Activated CD4-positive, alpha-beta T cell treated with anti-CD3 and anti-CD28 coated beads, Interleukin-2, Interleukin-4, amounts not matched to agents 100 ng/mL and 50 ng/mL, durations not matched to agents 16 hours and 8 hours (primary cell): ENCODE measurements at regions not wholly inside any gene's neighbourhood (a gene's known extent, or its start where the extent isn't known, plus 50 kb on each side); places are given as distances from the start of the nearest gene placed in this dataset.
"Not testable (repeated sequence)": the region's sequence is repeated elsewhere in the genome, so short reads cannot be mapped to it uniquely, and the experiment has no call there.

Experiments
- DNase-seq: peaks from one replicate; pipeline ENCODE4 v3.0.0-alpha.2; 2020; ENCODE audit warnings: low spot score

GRCh38 chr12:124674937-124675336, 107.5 kb upstream of the NCOR2 start:
- DNase-seq: no peak

- DNase-seq: no peak
Measured at GRCh38 chr12:124673801-124674617, 106.6 kb upstream of the NCOR2 start.

GRCh38 chr12:124669271-124669721, 101.9 kb upstream of the NCOR2 start:
- DNase-seq: not testable (repeated sequence)

- no peak for DNase-seq
Measured at GRCh38 chr12:124668602-124669001, 101.2 kb upstream of the NCOR2 start.

DNA sequence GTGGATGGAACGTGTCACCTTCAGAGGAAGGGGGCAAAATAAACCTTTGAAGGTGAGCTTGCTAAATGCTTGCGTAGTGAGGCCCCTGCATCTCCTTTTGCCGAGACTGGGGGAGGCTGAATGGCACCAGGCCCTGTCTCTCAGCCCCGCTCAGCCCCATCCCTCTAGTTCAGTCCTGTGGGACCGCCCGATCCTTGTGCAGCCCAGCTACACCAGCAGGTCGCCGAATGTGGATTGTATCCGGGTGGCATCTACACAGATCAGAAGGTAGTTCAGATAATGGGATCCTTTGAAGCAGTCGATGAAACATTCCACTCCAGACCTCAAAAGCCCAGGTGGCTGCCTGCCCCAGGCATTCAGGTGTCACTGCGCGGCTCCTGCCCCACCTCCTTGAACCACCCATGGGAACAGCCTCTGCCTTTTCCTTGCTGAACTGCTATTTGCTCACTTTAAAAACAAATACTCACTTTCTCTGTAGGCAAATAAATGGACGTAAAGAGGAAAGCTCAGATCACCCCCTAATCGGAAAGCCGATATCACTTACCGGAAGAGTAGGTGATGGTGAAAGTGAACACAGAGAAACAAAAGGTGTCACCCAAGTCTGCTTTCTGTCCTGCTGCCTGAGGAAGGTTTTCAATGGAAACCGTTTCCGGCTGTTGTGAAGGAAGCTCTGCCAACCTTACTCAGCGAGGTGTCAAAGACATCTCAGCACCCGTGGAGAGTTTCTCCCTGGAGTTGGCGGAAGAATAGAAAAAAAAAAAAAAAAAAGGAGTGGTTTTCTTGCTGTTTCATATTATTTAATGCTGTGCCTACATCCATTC, 100.3 kb upstream of the NCOR2 start:
- no peak for DNase-seq

- no peak for DNase-seq
Measured at GRCh38 chr12:124666722-124667259, 99.4 kb upstream of the NCOR2 start.

DNA sequence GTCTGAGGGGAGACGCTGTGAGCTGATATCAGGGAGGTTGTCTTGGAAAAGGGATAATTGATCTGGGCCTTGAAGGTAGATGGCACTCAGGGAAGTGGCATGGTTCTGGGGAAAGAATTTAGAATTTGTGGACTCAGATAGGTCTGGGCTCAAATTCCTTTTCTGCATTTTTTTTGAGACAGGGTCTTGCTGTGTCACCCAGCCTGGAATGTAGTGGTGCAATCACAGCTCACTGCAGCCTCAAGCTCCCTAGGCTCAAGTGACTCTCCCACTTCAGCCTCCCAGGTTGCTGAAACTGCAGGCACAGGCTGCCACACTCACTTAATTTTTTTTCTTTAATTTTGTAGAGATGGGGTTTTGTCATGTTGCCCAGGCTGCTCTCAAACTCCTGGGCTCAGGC, 98.1 kb upstream of the NCOR2 start:
- no peak for DNase-seq

- no peak for DNase-seq
Measured at GRCh38 chr12:124664395-124665111, 97.1 kb upstream of the NCOR2 start.

DNA sequence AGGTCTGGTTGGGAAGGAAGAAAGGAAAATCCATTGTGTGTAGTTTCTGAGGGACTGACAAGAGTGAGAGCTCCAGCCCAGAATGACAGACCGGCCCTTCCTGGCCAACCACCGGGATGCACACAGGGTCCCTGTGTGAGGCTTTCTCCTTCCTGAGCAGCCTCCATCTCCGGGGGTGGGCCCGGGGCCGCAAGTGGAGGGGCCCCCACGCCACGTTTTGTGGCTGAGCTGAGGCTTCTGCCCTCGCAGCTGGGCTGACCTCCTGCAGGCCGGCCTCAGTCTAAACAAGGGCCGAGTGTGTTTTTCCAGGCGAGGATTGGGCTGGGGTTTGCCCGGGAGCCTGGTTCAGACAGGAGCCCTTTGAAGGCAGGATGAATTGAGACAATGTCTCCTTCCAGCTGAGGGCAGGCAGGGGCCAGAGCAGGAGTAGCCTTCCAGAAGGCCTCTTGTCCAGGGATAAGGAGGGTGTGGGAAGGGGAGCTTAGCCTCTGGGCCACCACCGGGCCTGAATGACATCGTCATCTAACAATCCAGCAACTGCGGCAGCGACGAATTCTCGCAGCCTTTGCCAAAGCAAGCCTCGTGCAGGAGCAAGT, 96.5 kb upstream of the NCOR2 start:
- DNase-seq: no peak

DNA sequence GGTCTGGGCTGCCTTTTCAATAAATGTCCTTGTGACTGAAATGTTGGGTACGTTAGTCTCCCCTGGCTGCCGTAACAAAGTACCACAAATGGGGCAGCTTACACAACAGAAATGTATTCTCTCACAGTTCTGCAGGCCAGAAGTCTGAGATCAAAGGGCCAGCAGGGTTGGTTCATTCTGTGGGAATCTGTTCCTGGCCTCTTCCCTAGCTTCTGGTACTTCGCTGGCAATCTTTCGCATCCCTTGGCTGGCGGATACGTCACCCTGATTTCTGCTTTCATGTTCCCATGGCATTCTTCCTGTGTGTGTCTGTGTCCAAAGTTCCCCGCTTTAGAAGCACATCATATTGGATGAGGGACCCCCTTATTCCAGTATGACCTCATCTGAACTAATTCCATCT, 95.8 kb upstream of the NCOR2 start:
- no peak for DNase-seq

- DNase-seq: no peak
Measured at GRCh38 chr12:124661341-124661740, 93.9 kb upstream of the NCOR2 start.

DNA sequence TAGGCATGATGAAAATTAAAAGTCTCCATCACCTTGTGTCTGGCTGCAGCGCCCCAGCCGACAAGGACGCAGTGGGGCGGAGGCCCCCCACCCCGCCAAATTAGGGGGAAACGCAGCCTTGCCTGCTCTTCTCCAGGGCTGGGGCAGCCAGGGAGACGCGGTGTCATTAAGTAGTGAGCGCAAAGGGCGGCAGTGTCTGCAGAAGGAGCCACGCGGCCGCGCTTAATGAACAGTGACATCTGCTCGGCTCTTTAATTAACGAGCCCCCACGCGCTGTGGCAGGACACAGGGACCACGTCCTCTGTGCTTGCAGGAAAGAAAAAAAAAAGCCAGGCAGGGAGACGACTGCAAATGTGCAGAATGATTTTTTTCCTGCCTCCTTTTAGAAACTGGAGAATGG, 93.4 kb upstream of the NCOR2 start:
- no peak for DNase-seq

- no peak for DNase-seq
Measured at GRCh38 chr12:124658806-124659402, 91.5 kb upstream of the NCOR2 start.

DNA sequence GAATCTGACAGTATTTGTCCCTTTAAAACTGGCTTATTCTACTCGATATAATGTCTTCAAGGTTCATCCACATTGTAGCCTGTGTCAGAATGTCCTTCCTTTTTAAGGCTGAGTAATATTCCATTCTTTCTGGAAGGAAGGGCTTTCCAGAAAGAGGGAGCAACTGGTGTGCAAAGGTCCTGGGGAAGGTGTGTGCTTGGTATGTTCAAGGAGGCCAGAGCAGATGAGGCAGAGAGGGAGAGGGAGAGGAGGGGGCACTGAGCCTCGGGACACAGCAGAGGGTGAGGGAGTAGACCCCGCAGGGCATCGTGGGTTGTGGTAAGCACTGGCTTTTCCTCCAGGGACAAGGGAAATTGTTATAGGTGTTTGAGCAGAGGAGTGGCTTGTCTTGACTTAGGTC, 90.9 kb upstream of the NCOR2 start:
- DNase-seq: no peak

- no peak for DNase-seq
Measured at GRCh38 chr12:124656947-124657434, 89.6 kb upstream of the NCOR2 start.

GRCh38 chr12:124655698-124656516, 88.5 kb upstream of the NCOR2 start:
- no peak for DNase-seq

DNA sequence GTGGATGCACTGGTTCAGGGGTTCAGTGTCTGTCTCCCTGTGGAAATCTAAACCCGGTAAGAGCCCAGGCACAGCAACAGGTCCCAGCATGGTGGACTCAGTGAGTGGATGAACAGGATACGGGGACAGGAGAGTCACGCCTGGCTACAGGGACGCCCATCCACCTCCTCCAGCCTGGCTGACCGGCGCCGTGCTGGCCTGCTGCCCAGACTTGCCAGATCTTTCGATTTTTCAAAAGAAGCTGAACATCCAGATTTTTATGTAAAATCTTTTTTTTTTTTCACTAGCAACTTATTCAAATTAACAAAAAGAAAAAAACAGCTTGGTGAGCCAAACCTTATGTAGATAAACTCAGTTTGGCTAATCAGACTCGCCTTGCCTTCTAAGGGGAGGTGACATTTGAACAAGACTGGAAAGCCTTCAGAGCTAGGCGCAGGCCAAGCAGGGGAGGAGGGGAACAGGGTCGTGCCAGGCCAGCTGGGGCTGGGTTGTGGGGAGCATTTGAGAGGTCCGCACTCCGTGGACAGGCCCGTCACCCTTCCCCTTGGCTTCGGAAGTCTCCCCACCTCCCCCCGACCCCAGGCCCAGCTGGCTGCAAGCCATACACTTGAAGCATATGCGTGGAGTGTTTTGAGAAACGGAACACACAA, 87.8 kb upstream of the NCOR2 start:
- DNase-seq: no peak

DNA sequence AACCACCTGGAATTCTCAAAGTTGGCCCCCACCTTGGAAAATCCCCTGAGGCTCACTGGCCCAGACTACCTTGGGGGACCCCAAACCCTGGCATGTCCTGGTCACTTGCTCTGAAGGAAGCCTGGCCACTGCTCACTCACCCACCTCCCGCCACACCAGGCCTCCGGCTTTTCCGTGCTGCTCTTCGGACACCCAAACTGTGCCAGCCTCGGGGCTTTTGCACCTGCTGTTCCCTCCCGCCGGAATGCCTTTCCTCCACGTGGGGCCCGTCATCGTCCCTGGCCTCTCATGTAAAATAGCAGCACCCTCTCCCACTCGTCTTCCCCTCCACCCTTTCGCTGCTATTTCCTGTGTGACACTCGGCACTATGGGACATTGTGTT, 87.2 kb upstream of the NCOR2 start:
- no peak for DNase-seq

DNA sequence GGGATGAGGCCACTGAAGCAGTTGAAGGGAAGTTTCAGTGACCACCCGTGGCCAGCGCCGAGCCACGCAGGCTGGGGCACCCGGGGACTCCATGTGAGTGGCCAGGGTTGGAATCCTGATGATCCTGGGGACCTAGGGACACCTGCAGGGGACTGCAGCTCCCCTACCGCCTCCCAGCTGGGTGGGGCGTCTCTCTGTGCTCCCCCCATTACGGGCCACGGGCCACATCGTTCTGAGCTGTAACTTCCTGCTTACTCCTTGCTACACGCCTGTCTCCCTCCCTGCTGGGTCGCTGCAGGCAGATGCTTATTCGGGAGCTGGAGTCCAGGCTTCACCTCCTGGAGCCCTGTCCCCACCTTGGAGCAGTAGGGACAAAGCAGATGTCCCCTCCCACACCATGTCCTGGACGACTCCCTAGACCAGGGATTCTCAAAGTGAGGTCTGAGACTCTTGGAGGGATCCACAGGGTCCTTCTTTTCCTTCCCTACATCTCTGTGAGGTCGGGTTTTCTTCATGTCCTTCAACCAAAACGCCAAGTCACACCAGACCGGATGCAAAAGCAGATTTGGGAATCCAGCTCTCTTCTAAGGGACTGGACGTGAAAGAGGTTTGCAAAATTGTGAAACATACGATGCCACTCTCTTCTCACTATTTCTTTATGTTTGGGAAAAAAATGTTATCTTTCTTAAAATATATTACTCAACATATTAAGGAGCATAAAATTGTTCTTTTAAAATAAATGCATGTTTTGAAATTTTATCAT, 85.9 kb upstream of the NCOR2 start:
- DNase-seq: no peak
